NCI-H146 (cell line): ENCODE measurements at regions not wholly inside any gene's neighbourhood (a gene's known extent, or its start where the extent isn't known, plus 50 kb on each side); places are given as distances from the start of the nearest gene placed in this dataset.

ENCODE experiments used
- DNase-seq: peaks from one replicate; lab custom pipeline; 2025; lab: John Stamatoyannopoulos, UW

GRCh38 chr21:32184065-32184464 is 94.8 kb downstream of the MIS18A start:
- peak; percentile 53 for DNase-seq

DNA sequence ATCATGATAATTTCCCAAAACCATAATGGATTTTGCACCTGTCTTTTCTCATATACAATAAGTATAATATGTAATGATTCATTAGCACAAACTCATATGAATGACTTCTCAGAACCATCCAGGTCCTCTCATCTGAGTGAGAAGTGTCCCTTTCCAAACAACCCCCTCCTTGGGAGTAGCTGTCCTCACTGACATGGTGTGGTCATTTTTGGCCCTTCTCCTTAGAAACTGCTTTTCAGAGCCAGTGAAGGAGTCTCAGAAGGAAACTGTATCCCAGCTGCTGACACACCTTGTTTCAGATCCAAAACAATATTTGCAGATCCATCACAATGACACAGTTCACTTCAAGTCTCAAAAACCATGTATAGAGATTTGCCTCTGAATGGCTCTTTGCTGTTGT is 95.5 kb downstream of the MIS18A start:
- no peak for DNase-seq

DNA sequence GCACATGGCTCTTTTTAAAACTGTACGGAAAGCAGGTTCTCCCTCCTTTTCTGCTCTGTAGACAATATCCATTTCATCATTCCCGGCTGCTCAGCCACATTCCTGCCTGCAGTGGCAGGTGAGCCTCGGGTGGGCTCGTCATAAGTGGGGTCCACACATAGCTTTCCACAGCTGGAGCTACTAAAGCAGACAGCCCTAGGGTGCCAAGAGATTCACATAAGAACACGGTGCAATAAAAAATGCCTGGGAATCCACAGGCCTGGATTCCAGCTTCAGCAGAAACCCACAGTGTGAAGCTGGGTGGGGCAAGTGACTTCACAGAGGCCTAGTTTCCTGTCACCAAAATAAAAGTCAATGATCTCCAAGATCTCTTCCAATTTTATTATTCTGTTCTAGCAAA is 96.4 kb downstream of the MIS18A start:
- no peak for DNase-seq

GRCh38 chr21:32181457-32181856 is 97.4 kb downstream of the MIS18A start:
- no peak for DNase-seq

GRCh38 chr21:32174819-32175218 is 104.0 kb downstream of the MIS18A start:
- no peak for DNase-seq

DNA sequence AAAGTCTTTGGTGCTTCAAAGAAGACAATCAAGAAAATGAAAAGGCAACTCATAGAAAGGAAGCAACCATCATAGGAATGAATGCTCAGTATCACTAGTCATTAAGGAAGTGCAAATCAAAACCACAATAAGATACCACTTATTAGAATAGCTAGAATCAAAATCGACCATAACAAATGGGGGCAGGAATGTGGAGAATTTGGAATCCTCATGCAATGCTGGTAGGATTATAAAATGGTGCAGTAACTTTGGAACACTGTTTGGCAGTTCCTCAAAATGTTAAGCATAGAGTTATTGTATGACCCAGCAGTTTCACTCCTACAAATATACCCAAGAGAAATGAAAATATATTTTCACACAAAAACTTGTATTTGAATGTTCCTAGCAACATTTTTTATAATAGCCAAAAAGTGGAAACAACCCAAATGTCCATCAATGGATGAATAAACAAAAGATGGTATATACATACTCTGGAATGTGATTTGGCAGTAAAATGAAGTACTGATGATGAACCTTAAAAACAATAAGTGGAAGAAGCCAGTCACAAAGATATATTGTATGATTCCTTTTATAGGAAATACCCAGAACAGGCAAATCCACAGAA is 105.6 kb downstream of the MIS18A start:
- no peak for DNase-seq

DNA sequence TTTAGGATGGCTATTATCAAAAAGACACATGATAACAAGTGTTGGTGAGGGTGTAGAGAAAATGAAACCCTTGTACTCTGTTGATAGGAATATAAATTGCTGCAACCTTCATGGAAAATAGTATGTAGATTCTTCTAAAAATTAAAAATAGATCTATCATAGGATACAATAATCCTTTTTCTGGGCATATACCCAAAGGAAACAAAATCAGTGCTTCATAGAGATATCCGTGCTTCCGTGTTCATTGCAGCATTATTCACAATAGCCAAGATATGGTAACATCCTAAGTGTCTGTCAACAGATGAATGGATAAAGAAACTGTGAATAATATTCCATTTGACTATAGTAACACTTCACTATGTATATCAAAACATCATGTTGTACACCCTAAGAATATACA is 106.7 kb downstream of the MIS18A start:
- DNase-seq: no peak

DNA sequence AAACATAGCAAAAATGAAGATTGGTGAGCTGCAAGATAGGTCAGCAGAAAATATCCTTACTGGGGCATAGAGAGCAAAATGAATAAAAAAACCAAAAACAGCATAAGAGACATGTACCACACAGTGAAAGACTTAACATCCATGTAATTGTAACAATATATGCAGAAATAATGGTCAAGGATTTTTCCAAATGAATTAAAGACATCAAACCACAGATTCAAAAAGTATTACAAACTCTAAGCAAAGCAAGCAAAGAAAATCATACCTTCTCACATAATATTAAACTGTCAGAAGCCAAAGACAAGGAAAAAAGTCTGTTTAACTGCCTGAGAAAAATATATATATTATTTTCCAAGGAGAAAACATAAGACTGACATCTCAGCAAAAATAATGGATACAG is 111.3 kb downstream of the MIS18A start:
- DNase-seq: no peak

GRCh38 chr21:32163386-32163785 is 115.5 kb downstream of the MIS18A start:
- DNase-seq: no peak

GRCh38 chr21:32162727-32163320 is 116.0 kb downstream of the MIS18A start:
- no peak for DNase-seq

- DNase-seq: no peak
Measured at GRCh38 chr21:32155226-32155625, 123.6 kb downstream of the MIS18A start.

DNA sequence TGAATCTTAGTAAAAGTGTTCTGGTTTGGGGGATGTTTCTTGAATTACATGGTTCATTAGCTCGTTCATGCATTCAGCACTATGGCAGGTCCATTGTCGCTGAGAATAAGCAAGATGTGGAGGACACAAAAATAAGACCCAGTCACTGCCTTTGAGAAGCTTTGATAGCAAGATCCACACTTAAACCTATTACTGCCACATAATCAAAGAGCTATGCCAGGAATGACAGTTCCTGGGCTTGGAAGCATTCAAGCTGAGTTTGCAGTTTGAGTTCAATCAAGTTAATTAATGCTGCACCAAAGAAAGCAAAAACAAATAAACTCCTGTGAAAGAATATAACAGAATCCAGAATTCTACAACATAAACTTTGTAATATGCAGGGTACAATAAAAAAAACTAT is 131.8 kb downstream of the MIS18A start:
- DNase-seq: no peak

DNA sequence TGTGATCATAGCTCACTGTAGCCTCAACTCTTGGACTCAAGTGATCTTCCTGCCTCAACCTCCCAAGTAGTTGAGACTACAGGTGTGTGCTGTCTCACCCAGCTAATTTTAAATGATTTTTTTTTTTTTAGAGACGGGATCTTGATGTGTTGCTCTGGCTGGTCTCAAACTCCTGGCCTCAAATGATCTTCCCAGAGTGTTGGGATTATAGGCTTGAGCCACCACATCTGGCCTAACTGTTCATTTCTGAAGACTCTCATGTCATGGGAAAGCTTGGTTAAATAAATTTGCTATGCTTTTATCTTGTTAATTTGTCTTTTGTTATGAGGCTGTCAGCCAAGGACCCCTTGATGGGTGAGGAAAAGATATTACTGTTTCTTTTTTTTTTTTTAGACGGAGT is 134.0 kb downstream of the MIS18A start:
- no peak for DNase-seq

GRCh38 chr21:32143241-32143939 is 135.5 kb downstream of the MIS18A start:
- no peak for DNase-seq

DNA sequence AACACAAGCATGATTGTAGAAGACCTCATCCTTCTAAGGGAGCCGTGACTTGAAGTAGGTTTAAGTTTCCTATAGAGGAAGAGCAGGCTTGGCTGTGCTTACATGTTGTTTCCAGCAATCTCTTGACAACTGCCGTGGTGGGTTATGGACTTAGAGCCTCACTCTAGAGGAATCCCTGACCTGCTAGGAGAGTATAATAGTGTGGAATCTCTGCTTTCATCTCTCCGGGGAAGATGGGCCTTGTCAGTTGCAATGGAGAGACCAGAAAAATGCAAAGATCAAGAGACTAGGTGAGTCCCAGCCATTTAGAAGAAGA is 137.6 kb downstream of the MIS18A start:
- no peak for DNase-seq

DNA sequence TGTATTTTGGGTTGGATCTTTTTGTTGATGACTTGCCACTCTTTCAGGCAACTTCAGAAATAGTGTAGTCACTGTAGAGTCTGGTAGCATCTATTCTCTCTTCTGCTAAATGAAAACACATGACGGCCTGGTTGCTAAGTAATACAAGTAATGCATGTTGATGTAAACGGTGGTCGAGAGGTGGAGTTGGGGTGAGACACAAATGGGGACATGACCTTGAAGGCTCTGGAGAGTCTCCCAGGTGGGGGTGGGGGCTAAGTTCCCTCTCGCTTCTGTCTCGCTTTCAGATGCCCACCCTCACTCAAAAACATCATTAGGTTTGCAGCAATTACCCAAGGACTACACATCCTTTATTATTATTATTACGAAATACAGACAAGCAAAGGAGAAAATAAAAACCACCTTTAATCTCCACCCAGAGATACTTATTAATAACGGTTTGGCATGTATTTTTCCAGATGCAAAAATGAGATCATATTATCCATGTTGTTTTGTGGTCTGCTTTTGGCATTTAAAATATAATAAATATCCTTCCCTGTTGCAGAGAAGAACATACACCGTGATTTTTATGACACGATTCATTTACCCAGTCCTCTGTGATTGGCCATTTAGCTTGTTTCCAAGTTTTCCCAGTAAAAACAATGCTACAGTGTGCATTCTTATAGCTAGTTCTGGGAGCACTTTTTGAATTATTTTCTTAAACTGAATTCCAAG is 138.1 kb downstream of the MIS18A start:
- no peak for DNase-seq

DNA sequence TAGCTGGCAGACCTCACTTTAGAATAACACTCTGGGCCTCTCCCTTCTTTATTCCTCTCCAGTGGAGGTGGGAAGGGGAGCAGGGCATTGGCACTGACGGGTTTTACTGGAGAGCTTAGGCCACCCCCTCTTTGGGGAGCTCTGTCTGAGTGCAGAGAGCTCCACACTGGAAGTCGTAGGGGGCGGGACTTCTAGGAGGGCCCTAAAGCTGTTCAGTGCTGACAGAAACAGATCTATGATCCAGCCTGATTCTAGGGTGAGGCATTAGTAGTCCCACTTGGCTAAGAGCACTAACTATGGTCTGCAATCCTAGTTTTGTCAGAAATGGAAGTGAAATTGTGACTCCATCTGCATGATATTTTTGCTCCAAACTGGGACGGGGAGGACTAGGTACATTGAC is 138.7 kb downstream of the MIS18A start:
- DNase-seq: no peak

GRCh38 chr21:32138658-32139057 is 140.2 kb downstream of the MIS18A start:
- no peak for DNase-seq

GRCh38 chr21:32137931-32138330 is 140.9 kb downstream of the MIS18A start:
- DNase-seq: no peak

- DNase-seq: peak; percentile 85
Measured at GRCh38 chr21:32137266-32137665, 141.6 kb downstream of the MIS18A start.

GRCh38 chr21:32136546-32136945 is 142.3 kb downstream of the MIS18A start:
- no peak for DNase-seq

DNA sequence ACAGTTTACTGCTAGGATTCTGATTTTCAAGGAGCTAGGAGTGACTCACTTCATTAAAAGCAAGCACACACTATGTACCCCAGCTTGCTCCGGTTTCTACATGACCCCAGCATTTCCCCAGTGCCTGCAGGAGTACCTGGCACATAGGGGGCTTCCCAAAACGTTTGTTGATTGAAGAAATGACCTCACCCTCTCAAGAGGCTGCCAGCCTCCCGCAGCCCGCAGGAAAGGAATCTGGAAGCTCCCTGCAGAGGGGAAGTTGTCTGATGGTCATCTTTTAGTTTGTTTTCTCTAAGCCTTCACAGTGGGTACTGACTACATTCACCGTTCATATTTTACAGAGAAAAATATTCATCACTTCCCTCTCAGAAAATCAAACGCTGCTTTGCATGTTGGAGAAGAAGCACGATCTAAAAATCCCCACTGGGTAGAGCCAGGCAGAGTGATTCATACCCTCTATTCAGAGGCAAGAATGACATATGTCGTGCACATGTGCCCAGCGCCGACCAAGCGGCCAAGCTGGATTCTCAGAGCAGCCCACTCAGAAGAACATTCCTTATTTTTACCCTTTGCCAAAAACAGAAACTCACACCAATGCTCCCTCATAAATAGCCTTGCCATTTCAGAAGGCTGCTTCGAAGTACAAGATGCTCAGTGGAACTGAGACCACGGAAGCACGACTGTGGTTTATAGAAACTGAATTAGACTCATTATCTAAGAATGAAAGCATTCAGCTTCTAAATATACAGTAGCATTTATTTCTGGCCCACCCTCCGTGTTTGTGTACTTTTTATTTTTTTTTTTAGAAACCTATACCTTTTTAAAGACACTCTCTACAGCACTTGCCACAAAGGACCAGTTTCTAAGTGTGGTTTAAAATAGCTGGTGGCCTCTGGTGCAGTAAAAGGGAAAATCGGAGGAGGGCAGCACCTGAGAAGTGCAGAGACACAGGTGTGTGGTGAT is 143.2 kb downstream of the MIS18A start:
- DNase-seq: no peak
